Keratinocyte (primary cell): ENCODE measurements at regions not wholly inside any gene's neighbourhood (a gene's known extent, or its start where the extent isn't known, plus 50 kb on each side); places are given as distances from the start of the nearest gene placed in this dataset.

Experiments used
- CTCF ChIP-seq, 3 experiments: IDR thresholded peaks in 1 of 3; conservative IDR thresholded peaks in 1 of 3; optimal IDR thresholded peaks in 1 of 3; 2 replicates in 2 of 3; 3 replicates in 1 of 3; pipeline versions ENCODE3 to v1.5.1; 2011; ENCODE audit warnings: low read length in 3 of 3, mild to moderate bottlenecking in 3 of 3, moderate library complexity in 2 of 3, control low read depth in 1 of 3, inconsistent platforms in 1 of 3; ENCODE audit not compliant: insufficient read depth in 2 of 3; ENCODE audit errors: extremely low read depth in 1 of 3
- EZH2 ChIP-seq: IDR thresholded peaks from one replicate; pipeline ENCODE4 v1.6.1; 2012; ENCODE audit warnings: inconsistent platforms, mild to moderate bottlenecking, low read length, moderate library complexity

DNA sequence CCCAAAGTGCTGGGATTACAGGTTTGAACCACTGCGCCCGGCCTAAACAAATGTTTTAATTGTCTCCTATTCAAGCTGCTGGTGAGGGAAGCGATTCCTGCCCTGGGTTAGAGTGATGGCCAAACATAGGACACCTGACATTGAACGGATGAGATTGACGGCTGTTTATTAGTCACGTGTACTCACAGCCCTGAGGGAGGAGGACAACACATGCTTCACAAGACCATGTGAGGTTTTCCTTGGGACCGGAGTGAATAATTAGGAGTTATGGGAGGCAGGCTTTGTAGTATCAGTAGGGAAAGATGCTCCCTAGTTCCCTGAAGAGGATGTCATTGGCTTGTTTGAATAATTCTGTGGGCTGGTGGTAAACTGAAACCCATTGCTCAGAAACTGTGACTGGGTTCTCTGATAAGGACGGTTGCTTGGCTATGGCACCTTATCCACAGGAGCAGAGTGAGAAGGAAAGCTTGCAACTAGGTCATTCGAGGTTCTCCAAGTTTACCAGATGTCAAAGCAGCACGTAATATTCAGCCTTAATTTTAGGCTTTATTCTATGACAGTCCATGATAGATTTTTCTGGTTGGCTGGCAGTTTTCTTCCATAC is 245.8 kb downstream of the PLA2G4A start:
- TF ChIP-seq CTCF (optimal IDR thresholded peaks at IDR 0.05 in 1 of 3, IDR thresholded peaks at IDR 0.05 in 1 of 3, conservative IDR thresholded peaks at IDR 0.05 in 1 of 3; ENCODE audit: extremely low read depth in 1 of 3, insufficient read depth in 2 of 3, low read length in 3 of 3) (no peak), EZH2 (no peak)
